Stimulated activated CD8-positive, alpha-beta memory T cell treated with anti-CD3 and anti-CD28 coated beads, Interleukin-4, amount 100 ng/mL, for 24 hours (primary cell): ENCODE measurements at regions not wholly inside any gene's neighbourhood (a gene's known extent, or its start where the extent isn't known, plus 50 kb on each side); places are given as distances from the start of the nearest gene placed in this dataset.

Experiments used
- DNase-seq: peaks from one replicate; pipeline ENCODE4 v3.0.0-alpha.2; 2020; ENCODE audit warnings: low read depth

DNA sequence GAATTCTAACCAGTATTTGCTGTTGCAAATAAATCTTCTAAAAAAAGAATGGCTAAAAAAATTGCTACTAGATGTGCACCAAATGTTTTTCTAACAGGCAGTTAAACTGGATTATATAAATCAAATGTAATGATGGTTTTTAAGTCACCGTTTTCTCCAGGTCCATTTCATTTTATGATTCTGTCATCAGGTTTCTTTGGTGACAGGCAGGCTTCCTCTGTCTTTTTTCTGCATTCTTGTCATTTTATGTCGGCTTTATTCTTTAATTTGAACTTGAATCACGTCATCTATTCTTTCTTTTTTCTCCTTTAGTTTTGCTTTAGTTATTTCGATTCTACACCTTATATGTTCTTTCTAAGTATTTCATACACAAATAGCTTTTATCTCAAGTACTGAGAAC, 212.5 kb downstream of the SOCS6 start:
- DNase-seq = no peak

DNA sequence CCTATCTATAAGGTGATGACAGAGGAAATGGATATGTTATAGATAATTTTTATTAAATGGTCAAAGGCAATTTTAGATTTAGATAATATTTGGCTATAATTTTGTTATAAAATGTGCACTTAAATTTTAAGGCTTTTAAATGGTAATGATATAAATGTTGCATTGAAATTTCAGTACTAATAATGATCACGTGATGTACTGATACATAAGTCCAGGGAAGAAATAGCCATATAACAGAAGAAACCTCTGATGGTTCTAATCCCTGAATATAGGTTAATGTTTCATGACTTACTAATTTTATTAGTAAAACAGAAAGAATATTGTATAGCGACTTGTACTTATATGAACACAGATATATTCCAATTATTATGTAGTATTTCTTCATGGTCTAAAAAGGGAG, 211.9 kb downstream of the SOCS6 start:
- no peak for DNase-seq

DNA sequence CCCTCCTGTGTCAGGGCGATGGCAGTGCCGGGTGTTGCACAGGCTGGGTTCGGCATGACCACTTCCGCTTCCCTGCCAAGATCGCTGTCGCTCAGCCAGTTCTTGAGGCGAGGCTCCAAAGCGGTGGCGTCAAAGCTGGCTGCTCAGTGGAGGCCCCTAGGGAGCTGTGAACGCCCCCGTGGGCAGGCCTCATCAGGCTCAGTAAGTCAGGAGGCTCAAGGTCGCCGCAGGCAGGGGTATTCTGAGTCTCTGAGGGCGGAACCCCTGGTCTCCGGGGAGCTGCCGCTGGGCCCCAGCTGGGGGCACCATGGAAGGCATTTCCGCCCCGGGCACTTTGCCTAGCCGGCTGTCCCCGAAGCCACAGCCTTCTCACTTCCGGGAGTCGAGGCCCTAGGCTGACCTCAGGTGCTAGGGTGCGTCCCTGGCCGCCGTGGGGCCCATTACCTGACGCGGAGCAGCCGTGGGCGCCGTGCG, 210.4 kb downstream of the SOCS6 start:
- DNase-seq = no peak

- no peak for DNase-seq
Measured at GRCh38 chr18:70496353-70497294, 207.8 kb downstream of the SOCS6 start.

GRCh38 chr18:70494524-70494923, 205.7 kb downstream of the SOCS6 start:
- no peak for DNase-seq

DNA sequence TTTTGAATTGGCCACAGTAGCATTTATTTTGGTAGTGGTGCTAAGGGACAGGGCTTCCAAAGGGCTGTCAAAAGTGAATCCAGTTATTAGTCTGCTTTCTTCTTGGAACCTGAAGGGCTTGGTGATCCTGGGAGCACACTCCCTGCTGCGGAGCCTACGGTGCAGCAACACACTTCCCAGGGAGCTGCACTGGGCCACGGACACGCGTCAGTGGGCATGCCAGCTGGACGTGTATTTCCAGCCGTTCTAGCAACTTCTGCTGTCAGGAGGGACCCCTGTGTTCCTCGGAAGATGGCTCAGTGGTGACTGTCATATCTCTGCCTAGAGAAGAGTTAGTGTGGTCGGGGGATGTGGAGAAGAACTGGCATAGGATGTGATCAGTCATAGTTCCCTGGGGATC, 204.6 kb downstream of the SOCS6 start:
- no peak for DNase-seq

GRCh38 chr18:70491734-70492348, 203.0 kb downstream of the SOCS6 start:
- peak; percentile 20 for DNase-seq

- no peak for DNase-seq
Measured at GRCh38 chr18:70489986-70490933, 201.4 kb downstream of the SOCS6 start.

DNA sequence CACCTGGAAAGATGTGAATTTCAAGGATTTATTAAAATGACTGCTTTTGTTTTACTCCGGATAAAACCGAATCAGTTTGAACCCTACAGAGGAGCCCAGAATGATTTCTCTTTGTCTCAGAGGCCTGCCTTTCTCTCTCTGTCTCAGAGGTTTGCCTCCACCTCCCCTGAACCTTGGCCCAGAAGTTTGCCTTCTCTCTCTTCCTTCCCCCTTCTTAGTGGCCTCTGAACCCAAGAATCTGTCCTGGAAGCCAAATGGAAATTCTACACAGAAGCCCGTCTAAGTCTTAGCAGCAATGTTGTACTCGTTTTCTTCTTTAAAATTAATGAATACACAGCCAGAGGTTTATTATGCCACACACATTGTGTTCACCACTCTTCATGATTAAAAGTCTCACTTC, 200.7 kb downstream of the SOCS6 start:
- no peak for DNase-seq

- no peak for DNase-seq
Measured at GRCh38 chr18:70469916-70470315, 181.1 kb downstream of the SOCS6 start.

- no peak for DNase-seq
Measured at GRCh38 chr18:70468861-70469547, 180.2 kb downstream of the SOCS6 start.

- peak; percentile 9 for DNase-seq
Measured at GRCh38 chr18:70464343-70465114, 175.7 kb downstream of the SOCS6 start.

DNA sequence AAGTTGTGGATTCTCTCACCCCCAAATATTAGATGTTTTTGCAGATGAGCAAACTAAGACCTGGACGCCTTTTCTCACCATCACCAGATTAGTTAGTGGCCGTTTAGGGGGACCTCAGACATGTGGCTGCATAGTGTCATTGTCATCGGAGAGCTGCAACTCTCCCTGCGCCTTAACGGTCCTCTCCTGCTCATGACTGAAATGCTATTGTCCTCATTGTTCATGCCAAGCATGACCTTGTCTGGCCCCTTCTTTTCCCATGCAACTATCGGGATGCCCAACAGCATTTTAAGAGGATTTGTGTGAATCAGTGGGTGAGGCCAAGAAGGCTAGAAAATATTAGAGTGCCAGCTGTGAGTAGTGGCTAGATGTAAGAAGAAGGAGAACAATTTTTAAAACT, 174.2 kb downstream of the SOCS6 start:
- no peak for DNase-seq

DNA sequence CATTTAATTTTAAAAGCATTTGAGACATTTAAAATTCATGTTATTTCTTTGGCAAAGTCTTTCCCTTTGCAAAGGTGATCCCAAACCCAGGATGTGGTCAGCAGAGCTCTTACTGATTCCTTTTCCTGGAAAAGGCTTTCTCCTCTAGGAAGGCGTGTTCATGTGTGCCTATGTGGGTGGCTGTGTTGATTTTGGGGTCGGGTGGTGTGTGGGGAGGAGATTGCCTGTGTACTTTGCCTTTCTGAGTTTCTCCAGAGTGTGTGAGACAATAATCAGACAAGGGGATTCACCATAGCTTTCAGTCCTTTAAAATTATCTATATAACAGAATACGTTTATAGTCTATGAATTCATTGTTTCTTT, 173.2 kb downstream of the SOCS6 start:
- no peak for DNase-seq

- no peak for DNase-seq
Measured at GRCh38 chr18:70461323-70462077, 172.7 kb downstream of the SOCS6 start.

DNA sequence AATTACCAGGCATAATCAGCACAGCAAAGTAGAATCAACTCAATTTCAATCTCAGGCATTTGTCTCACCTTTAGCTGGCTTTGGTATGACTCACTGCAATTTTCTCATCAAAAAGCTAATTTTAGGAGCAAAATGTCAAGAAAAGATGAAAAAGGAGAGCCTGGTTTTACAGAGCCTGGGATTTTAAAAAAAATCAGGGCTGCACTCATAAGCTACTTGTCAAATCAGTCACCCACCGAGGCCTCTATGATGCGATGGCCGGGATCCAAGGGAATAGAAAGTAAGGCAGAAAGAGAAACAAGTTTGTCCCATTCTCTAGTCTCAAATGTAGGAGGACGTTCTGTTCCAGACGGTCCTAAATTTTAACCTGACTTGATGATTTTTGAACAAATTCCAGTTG, 170.9 kb downstream of the SOCS6 start:
- DNase-seq = no peak

DNA sequence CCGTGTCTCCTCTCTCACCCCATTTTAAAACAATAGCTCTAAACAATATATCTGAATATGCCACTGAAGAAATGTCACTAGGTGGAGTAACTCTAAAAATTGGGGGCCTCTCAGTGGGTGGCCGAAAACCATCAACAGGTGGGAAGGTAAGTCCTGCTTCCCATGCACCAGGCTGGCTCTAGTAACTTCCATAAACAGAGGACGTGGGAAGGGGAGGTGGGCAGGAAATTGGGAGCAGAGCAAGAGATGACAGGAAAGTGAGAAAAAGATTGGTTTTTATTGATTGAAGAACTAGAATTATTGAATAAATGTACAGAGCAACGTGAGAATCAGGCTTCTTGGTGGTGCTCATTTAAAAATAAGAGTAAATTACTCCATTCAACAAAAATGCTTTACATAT, 170.4 kb downstream of the SOCS6 start:
- DNase-seq = no peak

DNA sequence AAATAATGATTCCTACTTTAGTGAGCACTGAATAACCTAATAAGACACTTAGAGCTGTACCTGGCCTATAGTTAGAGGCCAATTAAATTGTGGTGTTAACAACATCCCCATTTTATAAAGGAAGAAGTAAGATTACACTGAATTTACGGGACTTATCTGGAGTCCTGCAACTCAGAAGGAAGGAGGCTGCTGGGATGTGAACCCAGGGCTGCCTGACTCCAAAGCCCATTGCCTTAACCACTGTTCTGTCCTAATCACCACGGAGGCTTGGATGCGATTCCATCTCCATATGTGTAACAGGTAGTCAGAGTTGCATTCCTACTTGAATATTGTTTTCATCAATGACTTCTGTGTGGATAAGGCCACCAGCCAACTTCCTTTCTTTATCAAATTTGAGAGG, 168.9 kb downstream of the SOCS6 start:
- DNase-seq = no peak

DNA sequence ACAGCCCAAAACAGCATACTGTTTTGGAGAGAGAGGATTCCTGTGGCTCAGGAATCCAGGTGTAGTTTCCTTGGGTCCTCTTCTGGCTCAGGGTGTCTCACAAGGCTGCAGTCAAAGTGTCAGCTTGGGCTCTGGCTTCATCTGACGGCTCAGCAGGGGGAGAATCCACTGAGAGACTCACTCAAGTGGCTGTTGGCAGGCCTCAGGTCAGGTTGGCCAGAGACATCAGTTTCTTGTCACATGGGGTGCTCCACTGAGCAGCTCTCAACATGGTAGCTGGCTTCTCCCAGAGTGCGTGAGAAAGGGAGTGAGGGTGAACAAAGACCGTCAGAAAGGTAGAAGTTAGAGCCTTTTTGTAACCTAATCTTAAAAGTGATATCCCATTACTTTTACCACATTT, 168.4 kb downstream of the SOCS6 start:
- DNase-seq = no peak

DNA sequence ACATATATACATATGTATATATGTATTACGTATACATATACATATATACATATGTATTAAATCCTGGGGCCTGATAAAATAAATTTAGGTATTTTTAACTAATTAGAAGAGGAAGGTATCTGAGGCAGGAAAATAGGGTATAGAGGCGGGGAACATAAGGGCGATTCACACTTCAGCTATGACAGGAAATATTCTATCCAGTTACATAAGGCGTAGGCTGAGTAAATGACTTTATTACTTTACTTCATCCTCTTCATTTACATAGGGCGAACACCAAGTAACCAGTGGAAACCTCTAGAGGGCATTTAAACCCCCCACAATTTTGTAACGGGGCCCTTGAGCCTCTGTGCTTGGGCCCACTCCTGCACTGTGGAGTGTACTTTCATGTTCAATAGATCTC, 167.5 kb downstream of the SOCS6 start:
- DNase-seq = no peak
